ENCODE measurements at regions not wholly inside any gene's neighbourhood (a gene's known extent, or its start where the extent isn't known, plus 50 kb on each side); places are given as distances from the start of the nearest gene placed in this dataset.

GRCh38 chr7:43010061-43010460 lies 77.9 kb downstream of the MRPL32 start:
- Histone ChIP-seq H3K27ac (ENCODE audit: insufficient read depth, low read length, poor library complexity, severe bottlenecking) (no peak overlapping the region), H3K4me1 (ENCODE audit: control insufficient read depth, insufficient read depth, low read length, poor library complexity, severe bottlenecking) (no peaks in the 10 kb centered on the region), H3K27me3 (ENCODE audit: control insufficient read depth, insufficient read depth, low read length) (peaks cover 5% of the 10 kb centered on the region), H3K36me3 (ENCODE audit: control insufficient read depth, insufficient read depth, low read length) (no peaks in the 10 kb centered on the region), H3K4me3 (ENCODE audit: low read depth, low read length) (no peak overlapping the region), H3K9me3 (ENCODE audit: control insufficient read depth in 2 of 2, low read length in 2 of 2) (no peaks in the 10 kb centered on the region)
- ATAC-seq (ENCODE audit: low read depth in 2 of 2) (no peak), DNase-seq (no peak)
- Mint-ChIP-seq H3K9me3 (peaks cover 0 to 5% (median 3%) of the 10 kb centered on the region in 7 donors), H3K4me1 (no peaks in the 10 kb centered on the region), H3K36me3 (no peaks in the 10 kb centered on the region), H3K27me3 (peaks cover 24% of the 10 kb centered on the region), H3K27ac (no peak overlapping the region), H3K4me3 (no peak overlapping the region)

- peaks cover 5% of the 10 kb centered on the region for H3K27me3 ChIP-seq (ENCODE audit: control insufficient read depth, insufficient read depth, low read length)
- peaks cover 0 to 5% (median 2%) of the 10 kb centered on the region in 7 donors for H3K9me3 Mint-ChIP-seq
- H3K27ac Mint-ChIP-seq: no peak overlapping the region
- no peaks in the 10 kb centered on the region for H3K9me3 ChIP-seq (ENCODE audit: control insufficient read depth in 2 of 2, low read length in 2 of 2)
- H3K4me1 Mint-ChIP-seq: no peaks in the 10 kb centered on the region
- H3K27me3 Mint-ChIP-seq: peaks cover 15% of the 10 kb centered on the region
- no peaks in the 10 kb centered on the region for H3K36me3 Mint-ChIP-seq
- H3K4me1 ChIP-seq (ENCODE audit: control insufficient read depth, insufficient read depth, low read length, poor library complexity, severe bottlenecking): no peaks in the 10 kb centered on the region
- no peak overlapping the region for H3K4me3 Mint-ChIP-seq
- no peak overlapping the region for H3K27ac ChIP-seq (ENCODE audit: insufficient read depth, low read length, poor library complexity, severe bottlenecking)
- no peaks in the 10 kb centered on the region for H3K36me3 ChIP-seq (ENCODE audit: control insufficient read depth, insufficient read depth, low read length)
- no peak overlapping the region for H3K4me3 ChIP-seq (ENCODE audit: low read depth, low read length)
- DNase-seq: no peak
- ATAC-seq (ENCODE audit: low read depth in 2 of 2): no peak
Measured at GRCh38 chr7:43011879-43012278, 79.7 kb downstream of the MRPL32 start.

- no peak for DNase-seq
- no peak overlapping the region for H3K27ac Mint-ChIP-seq
- no peaks in the 10 kb centered on the region for H3K9me3 ChIP-seq (ENCODE audit: control insufficient read depth in 2 of 2, low read length in 2 of 2)
- H3K36me3 Mint-ChIP-seq: no peaks in the 10 kb centered on the region
- H3K4me1 ChIP-seq (ENCODE audit: control insufficient read depth, insufficient read depth, low read length, poor library complexity, severe bottlenecking): no peaks in the 10 kb centered on the region
- no peak overlapping the region for H3K27ac ChIP-seq (ENCODE audit: insufficient read depth, low read length, poor library complexity, severe bottlenecking)
- no peak for ATAC-seq (ENCODE audit: low read depth in 2 of 2)
- no peak overlapping the region for H3K4me3 Mint-ChIP-seq
- H3K27me3 Mint-ChIP-seq: peaks cover 15% of the 10 kb centered on the region
- H3K27me3 ChIP-seq (ENCODE audit: control insufficient read depth, insufficient read depth, low read length): peaks cover 5% of the 10 kb centered on the region
- no peaks in the 10 kb centered on the region for H3K4me1 Mint-ChIP-seq
- no peaks in the 10 kb centered on the region for H3K36me3 ChIP-seq (ENCODE audit: control insufficient read depth, insufficient read depth, low read length)
- H3K9me3 Mint-ChIP-seq: peaks cover 0 to 5% (median 2%) of the 10 kb centered on the region in 7 donors
- no peak overlapping the region for H3K4me3 ChIP-seq (ENCODE audit: low read depth, low read length)
Measured at GRCh38 chr7:43014406-43014805, 82.2 kb downstream of the MRPL32 start.

GRCh38 chr7:43015301-43015700 lies 83.1 kb downstream of the MRPL32 start:
- Mint-ChIP-seq H3K9me3 (peaks cover 0 to 5% (median 2%) of the 10 kb centered on the region in 7 donors), H3K27me3 (peaks cover 10% of the 10 kb centered on the region)
- H3K27ac ChIP-seq (ENCODE audit: insufficient read depth, low read length, poor library complexity, severe bottlenecking): no peak overlapping the region

GRCh38 chr7:43018446-43018845 lies 86.3 kb downstream of the MRPL32 start:
- Mint-ChIP-seq H3K4me3 (no peak overlapping the region), H3K4me1 (no peaks in the 10 kb centered on the region), H3K27ac (no peak overlapping the region), H3K36me3 (no peaks in the 10 kb centered on the region), H3K27me3 (peaks cover 5% of the 10 kb centered on the region), H3K9me3 (peaks cover 0 to 3% (median 0%) of the 10 kb centered on the region in 7 donors)
- Histone ChIP-seq H3K27me3 (ENCODE audit: control insufficient read depth, insufficient read depth, low read length) (peaks cover 2% of the 10 kb centered on the region), H3K36me3 (ENCODE audit: control insufficient read depth, insufficient read depth, low read length) (no peaks in the 10 kb centered on the region), H3K9me3 (ENCODE audit: control insufficient read depth in 2 of 2, low read length in 2 of 2) (no peaks in the 10 kb centered on the region), H3K4me1 (ENCODE audit: control insufficient read depth, insufficient read depth, low read length, poor library complexity, severe bottlenecking) (no peaks in the 10 kb centered on the region), H3K4me3 (ENCODE audit: low read depth, low read length) (no peak overlapping the region), H3K27ac (ENCODE audit: insufficient read depth, low read length, poor library complexity, severe bottlenecking) (no peak overlapping the region)
- ATAC-seq (ENCODE audit: low read depth in 2 of 2): no peak
- DNase-seq: no peak

More at GRCh38 chr7:43015301-43015700, 83.1 kb downstream of the MRPL32 start:
- H3K4me3 Mint-ChIP-seq: no peak overlapping the region
- DNase-seq: no peak
- H3K4me3 ChIP-seq (ENCODE audit: low read depth, low read length): no peak overlapping the region
- no peaks in the 10 kb centered on the region for H3K4me1 ChIP-seq (ENCODE audit: control insufficient read depth, insufficient read depth, low read length, poor library complexity, severe bottlenecking)
- H3K4me1 Mint-ChIP-seq: no peaks in the 10 kb centered on the region
- no peaks in the 10 kb centered on the region for H3K9me3 ChIP-seq (ENCODE audit: control insufficient read depth in 2 of 2, low read length in 2 of 2)
- ATAC-seq (ENCODE audit: low read depth in 2 of 2): no peak
- no peaks in the 10 kb centered on the region for H3K36me3 ChIP-seq (ENCODE audit: control insufficient read depth, insufficient read depth, low read length)
- no peak overlapping the region for H3K27ac Mint-ChIP-seq
- H3K36me3 Mint-ChIP-seq: no peaks in the 10 kb centered on the region
- peaks cover 5% of the 10 kb centered on the region for H3K27me3 ChIP-seq (ENCODE audit: control insufficient read depth, insufficient read depth, low read length)

GRCh38 chr7:43021431-43021830 lies 89.3 kb downstream of the MRPL32 start:
- no peak overlapping the region for H3K4me3 Mint-ChIP-seq
- DNase-seq (no peak), ATAC-seq (ENCODE audit: low read depth in 2 of 2) (no peak)
- no peaks in the 10 kb centered on the region for H3K4me1 Mint-ChIP-seq
- peaks cover 2% of the 10 kb centered on the region for H3K27me3 ChIP-seq (ENCODE audit: control insufficient read depth, insufficient read depth, low read length)
- no peaks in the 10 kb centered on the region for H3K27me3 Mint-ChIP-seq
- no peak overlapping the region for H3K27ac ChIP-seq (ENCODE audit: insufficient read depth, low read length, poor library complexity, severe bottlenecking)
- no peaks in the 10 kb centered on the region for H3K4me1 ChIP-seq (ENCODE audit: control insufficient read depth, insufficient read depth, low read length, poor library complexity, severe bottlenecking)
- no peaks in the 10 kb centered on the region for H3K9me3 ChIP-seq (ENCODE audit: control insufficient read depth in 2 of 2, low read length in 2 of 2)
- H3K27ac Mint-ChIP-seq: no peak overlapping the region
- H3K36me3 Mint-ChIP-seq: no peaks in the 10 kb centered on the region
- H3K4me3 ChIP-seq (ENCODE audit: low read depth, low read length): no peak overlapping the region
- H3K36me3 ChIP-seq (ENCODE audit: control insufficient read depth, insufficient read depth, low read length): no peaks in the 10 kb centered on the region
- H3K9me3 Mint-ChIP-seq: peaks cover 0 to 3% (median 0%) of the 10 kb centered on the region in 7 donors

GRCh38 chr7:43022008-43022407 lies 89.8 kb downstream of the MRPL32 start:
- H3K27ac ChIP-seq (ENCODE audit: insufficient read depth, low read length, poor library complexity, severe bottlenecking): no peak overlapping the region
- H3K4me1 Mint-ChIP-seq: no peaks in the 10 kb centered on the region
- no peaks in the 10 kb centered on the region for H3K27me3 Mint-ChIP-seq
- no peak overlapping the region for H3K27ac Mint-ChIP-seq
- H3K36me3 ChIP-seq (ENCODE audit: control insufficient read depth, insufficient read depth, low read length): no peaks in the 10 kb centered on the region
- H3K9me3 Mint-ChIP-seq: peaks cover 0 to 3% (median 0%) of the 10 kb centered on the region in 7 donors
- H3K27me3 ChIP-seq (ENCODE audit: control insufficient read depth, insufficient read depth, low read length): peaks cover 2% of the 10 kb centered on the region
- H3K4me3 ChIP-seq (ENCODE audit: low read depth, low read length): no peak overlapping the region
- no peak for DNase-seq
- H3K4me1 ChIP-seq (ENCODE audit: control insufficient read depth, insufficient read depth, low read length, poor library complexity, severe bottlenecking): no peaks in the 10 kb centered on the region
- H3K36me3 Mint-ChIP-seq: no peaks in the 10 kb centered on the region
- no peaks in the 10 kb centered on the region for H3K9me3 ChIP-seq (ENCODE audit: control insufficient read depth in 2 of 2, low read length in 2 of 2)
- ATAC-seq (ENCODE audit: low read depth in 2 of 2): no peak
- no peak overlapping the region for H3K4me3 Mint-ChIP-seq

- no peak for DNase-seq
- Histone ChIP-seq H3K36me3 (ENCODE audit: control insufficient read depth, insufficient read depth, low read length) (no peaks in the 10 kb centered on the region), H3K4me3 (ENCODE audit: low read depth, low read length) (no peak overlapping the region), H3K4me1 (ENCODE audit: control insufficient read depth, insufficient read depth, low read length, poor library complexity, severe bottlenecking) (no peaks in the 10 kb centered on the region), H3K27ac (ENCODE audit: insufficient read depth, low read length, poor library complexity, severe bottlenecking) (no peak overlapping the region), H3K9me3 (ENCODE audit: control insufficient read depth in 2 of 2, low read length in 2 of 2) (no peaks in the 10 kb centered on the region), H3K27me3 (ENCODE audit: control insufficient read depth, insufficient read depth, low read length) (peaks cover 3% of the 10 kb centered on the region)
- Mint-ChIP-seq H3K36me3 (no peaks in the 10 kb centered on the region), H3K27ac (no peak overlapping the region), H3K4me3 (no peak overlapping the region), H3K27me3 (peaks cover 6% of the 10 kb centered on the region), H3K9me3 (peaks cover 0 to 6% (median 0%) of the 10 kb centered on the region in 7 donors), H3K4me1 (no peaks in the 10 kb centered on the region)
- ATAC-seq (ENCODE audit: low read depth in 2 of 2): no peak
Measured at GRCh38 chr7:43033369-43033768, 79.1 kb upstream of the HECW1 start.
